ENCODE measurements at regions not wholly inside any gene's neighbourhood (a gene's known extent, or its start where the extent isn't known, plus 50 kb on each side); places are given as distances from the start of the nearest gene placed in this dataset.

GRCh38 chr12:123089140-123089539 is 61.8 kb downstream of the PITPNM2 start:
- Histone ChIP-seq H3K9me2 (ENCODE audit: insufficient read depth) (no peaks in the 10 kb centered on the region), H3K4me3 (no peak overlapping the region), H3K4me2 (peak overlapping the region; percentile 60), H3K36me3 (ENCODE audit: low read depth) (no peaks in the 10 kb centered on the region), H2AFZ (no peak overlapping the region), H3K4me1 (replicated peaks; ENCODE audit: insufficient read depth) (peaks cover 92% of the 10 kb centered on the region), H3F3A (ENCODE audit: insufficient read depth, low read depth) (peaks cover 57% of the 10 kb centered on the region), H3K27ac (peak overlapping the region; percentile 85), H3K27me3 (ENCODE audit: insufficient read depth, low read depth) (no peaks in the 10 kb centered on the region), H3K79me2 (ENCODE audit: low read depth) (peaks cover 50% of the 10 kb centered on the region), H4K20me1 (ENCODE audit: insufficient read depth) (no peaks in the 10 kb centered on the region), H3K9me3 (ENCODE audit: insufficient read depth, low read depth) (no peaks in the 10 kb centered on the region)
- DNase-seq = no peak
- ChIA-PET CTCF (no interaction called here), POLR2A (ENCODE audit: unreplicated experiment) (interaction anchor here (0.5 to 1.0 kb wide), 2 partner anchors 31 to 863 kb away, joined by 3 read pairs; partner anchors contain the start of gene DIABLO)
- BruUV-seq (replicated peaks) = no TSS peak
- intact Hi-C loops (cut with micrococcal nuclease; ENCODE audit: unreplicated experiment) = loop anchor here (2.0 to 5.0 kb wide), 4 partner anchors 18 to 52 kb away; no protein-coding TSS in a partner anchor
- TF ChIP-seq EZH2 (IDR thresholded peaks at IDR 0.05; ENCODE audit: low read depth) (no peak), CTCF (conservative IDR thresholded peaks at IDR 0.05) (no peak)

GRCh38 chr12:123085730-123086487 is 65.0 kb downstream of the PITPNM2 start:
- Histone ChIP-seq H3K79me2 (ENCODE audit: low read depth) (peaks cover 46% of the 10 kb centered on the region), H2AFZ (no peak overlapping the region), H4K20me1 (ENCODE audit: insufficient read depth) (no peaks in the 10 kb centered on the region), H3K9me3 (ENCODE audit: insufficient read depth, low read depth) (no peaks in the 10 kb centered on the region), H3K36me3 (ENCODE audit: low read depth) (no peaks in the 10 kb centered on the region), H3K9me2 (ENCODE audit: insufficient read depth) (no peaks in the 10 kb centered on the region), H3K4me3 (no peak overlapping the region), H3K4me2 (peak overlapping the region; percentile 55), H3K4me1 (replicated peaks; ENCODE audit: insufficient read depth) (peaks cover 69% of the 10 kb centered on the region), H3K27ac (peak overlapping the region; percentile 38), H3F3A (ENCODE audit: insufficient read depth, low read depth) (peaks cover 40% of the 10 kb centered on the region), H3K27me3 (ENCODE audit: insufficient read depth, low read depth) (no peaks in the 10 kb centered on the region)
- intact Hi-C loops (cut with micrococcal nuclease; ENCODE audit: unreplicated experiment) = loop anchor here (5.0 kb wide), 1 partner anchor 44 kb away; no protein-coding TSS in a partner anchor
- TF ChIP-seq CTCF (conservative IDR thresholded peaks at IDR 0.05) = no peak; the same call in 1 of the 2 replicates
- no peak for TF ChIP-seq EZH2 (IDR thresholded peaks at IDR 0.05; ENCODE audit: low read depth)
- peak; percentile 81 to 89 for DNase-seq
- ChIA-PET POLR2A (ENCODE audit: unreplicated experiment) (no interaction called here), CTCF (no interaction called here)
- BruUV-seq (replicated peaks) = no TSS peak

GRCh38 chr12:123085066-123085465 is 65.8 kb downstream of the PITPNM2 start:
- Histone ChIP-seq H2AFZ (no peak overlapping the region), H4K20me1 (ENCODE audit: insufficient read depth) (no peaks in the 10 kb centered on the region), H3K9me3 (ENCODE audit: insufficient read depth, low read depth) (no peaks in the 10 kb centered on the region), H3K9me2 (ENCODE audit: insufficient read depth) (no peaks in the 10 kb centered on the region), H3K27me3 (ENCODE audit: insufficient read depth, low read depth) (no peaks in the 10 kb centered on the region), H3F3A (ENCODE audit: insufficient read depth, low read depth) (peaks cover 31% of the 10 kb centered on the region), H3K4me3 (no peak overlapping the region), H3K27ac (no peak overlapping the region), H3K4me2 (peak overlapping the region; percentile 55), H3K79me2 (ENCODE audit: low read depth) (peaks cover 42% of the 10 kb centered on the region), H3K36me3 (ENCODE audit: low read depth) (no peaks in the 10 kb centered on the region), H3K4me1 (replicated peaks; ENCODE audit: insufficient read depth) (peaks cover 60% of the 10 kb centered on the region)
- no TSS peak for BruUV-seq (replicated peaks)
- intact Hi-C loops (cut with micrococcal nuclease; ENCODE audit: unreplicated experiment) = loop anchor here (5.0 kb wide), 1 partner anchor 43 kb away; no protein-coding TSS in a partner anchor
- CTCF ChIA-PET = interaction anchor here (0.6 kb wide), 1 partner anchor 8 kb away, joined by 4 read pairs; no protein-coding TSS in a partner anchor
- POLR2A ChIA-PET (ENCODE audit: unreplicated experiment) = no interaction called here
- no peak for DNase-seq
- TF ChIP-seq EZH2 (IDR thresholded peaks at IDR 0.05; ENCODE audit: low read depth) = no peak
- TF ChIP-seq CTCF (conservative IDR thresholded peaks at IDR 0.05) = no peak
